Adipocyte (in vitro differentiated cells): ENCODE measurements at regions not wholly inside any gene's neighbourhood (a gene's known extent, or its start where the extent isn't known, plus 50 kb on each side); places are given as distances from the start of the nearest gene placed in this dataset.

ENCODE experiments used
- DNase-seq: peaks from one replicate; pipeline ENCODE4 v3.0.0-alpha.2; 2015; ENCODE audit warnings: low read depth
- H3K27me3 ChIP-seq: replicated peaks from 2 replicates; pipeline ENCODE4 v1.7.0; 2013; ENCODE audit warnings: mild to moderate bottlenecking, low read length, moderate library complexity; ENCODE audit not compliant: control insufficient read depth, insufficient read depth
- H3K36me3 ChIP-seq: 2 replicates; pipeline ENCODE4 v1.7.0; 2013; ENCODE audit warnings: low read length, mild to moderate bottlenecking, moderate library complexity; ENCODE audit not compliant: control insufficient read depth, insufficient read depth, severe bottlenecking
- H3K4me1 ChIP-seq: 2 replicates; pipeline ENCODE4 v1.7.0; 2013; ENCODE audit warnings: mild to moderate bottlenecking, low read length, moderate library complexity; ENCODE audit not compliant: control insufficient read depth, insufficient read depth
- H3K4me3 ChIP-seq: 2 replicates; pipeline ENCODE4 v1.7.0; 2013; ENCODE audit warnings: mild to moderate bottlenecking, low read length, moderate library complexity
- H3K9ac ChIP-seq: 2 replicates; pipeline ENCODE4 v1.7.0; 2013; ENCODE audit warnings: mild to moderate bottlenecking, low read length, moderate library complexity
- H3K9me3 ChIP-seq: 2 replicates; pipeline ENCODE4 v1.7.0; 2013; ENCODE audit warnings: mild to moderate bottlenecking, low read length, moderate library complexity; ENCODE audit not compliant: control insufficient read depth

DNA sequence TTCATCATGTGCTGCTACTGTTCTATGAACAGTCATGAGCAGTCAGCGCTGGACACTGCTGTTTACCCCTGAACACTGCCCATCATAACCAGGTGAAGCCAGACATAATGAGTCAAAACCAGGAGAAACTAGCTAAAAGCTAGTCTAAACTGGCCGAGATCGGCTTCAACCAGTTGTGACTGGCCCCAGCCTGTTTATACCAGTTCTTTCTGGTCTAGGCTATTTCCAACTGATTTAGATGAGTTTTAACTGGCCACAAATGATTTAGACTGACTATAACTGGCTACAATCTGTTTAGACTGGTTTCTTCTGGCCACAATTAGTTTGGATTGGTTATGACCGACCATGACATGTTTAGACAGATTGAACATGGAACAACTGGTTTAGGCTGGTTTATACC is 348.3 kb upstream of the CAMK1G start:
- Histone ChIP-seq H3K9me3 (peaks cover 10% of the 10 kb centered on the region), H3K4me3 (no peak overlapping the region), H3K36me3 (no peaks in the 10 kb centered on the region), H3K27me3 (peaks cover 5% of the 10 kb centered on the region), H3K4me1 (no peaks in the 10 kb centered on the region), H3K9ac (no peak overlapping the region)
- no peak for DNase-seq

- no peaks in the 10 kb centered on the region for H3K9me3 ChIP-seq
- H3K4me1 ChIP-seq, result no peaks in the 10 kb centered on the region
- DNase-seq, result no peak
- no peak overlapping the region for H3K4me3 ChIP-seq
- no peak overlapping the region for H3K9ac ChIP-seq
- H3K27me3 ChIP-seq, result peaks cover 5% of the 10 kb centered on the region
- H3K36me3 ChIP-seq, result no peaks in the 10 kb centered on the region
Observed at GRCh38 chr1:209238356-209238755, 345.2 kb upstream of the CAMK1G start.

DNA sequence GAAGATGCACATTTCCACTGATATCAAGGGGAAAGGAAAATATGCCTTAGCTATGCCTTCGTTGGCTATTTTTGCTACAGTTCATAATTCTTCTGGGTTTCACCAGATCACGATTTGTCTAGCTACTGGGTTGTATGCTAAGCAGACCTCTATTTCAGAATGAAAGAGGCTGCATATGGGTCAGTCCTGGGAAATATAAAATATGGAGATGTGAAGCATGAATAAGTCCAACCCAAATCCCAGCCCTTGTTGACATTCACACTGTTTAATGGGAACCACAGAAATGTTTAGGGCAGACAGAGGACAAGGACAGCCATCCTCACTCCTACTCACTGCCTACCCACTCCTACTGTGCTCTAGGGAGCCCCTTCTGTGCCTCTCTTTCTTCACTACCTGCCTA is 343.2 kb upstream of the CAMK1G start:
- Histone ChIP-seq H3K9me3 (no peaks in the 10 kb centered on the region), H3K9ac (no peak overlapping the region), H3K4me1 (no peaks in the 10 kb centered on the region), H3K36me3 (no peaks in the 10 kb centered on the region), H3K27me3 (peaks cover 6% of the 10 kb centered on the region), H3K4me3 (no peak overlapping the region)
- no peak for DNase-seq

DNA sequence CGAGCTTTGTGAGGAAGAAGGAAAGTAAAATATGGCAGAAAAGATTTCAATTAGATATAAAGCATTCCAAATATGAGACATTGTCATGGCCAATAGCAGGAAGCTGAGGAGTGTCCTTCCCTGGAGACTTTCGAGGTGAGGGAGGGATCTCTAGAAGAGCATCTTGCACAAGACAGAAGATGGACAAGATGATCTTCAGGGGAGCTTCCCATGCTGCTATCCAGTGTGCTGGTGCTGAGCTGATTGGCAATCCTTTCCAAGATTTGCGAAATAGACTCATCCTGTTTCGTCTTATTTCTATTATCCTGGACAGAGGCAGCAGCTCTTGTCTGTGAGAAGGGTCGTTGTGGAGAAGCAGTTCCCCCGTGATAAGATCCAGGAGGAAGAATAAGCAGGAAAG is 342.0 kb upstream of the CAMK1G start:
- Histone ChIP-seq H3K36me3 (no peaks in the 10 kb centered on the region), H3K4me3 (no peak overlapping the region), H3K9me3 (no peaks in the 10 kb centered on the region), H3K9ac (no peak overlapping the region), H3K27me3 (peaks cover 6% of the 10 kb centered on the region), H3K4me1 (no peaks in the 10 kb centered on the region)
- peak; percentile 7 for DNase-seq

- Histone ChIP-seq H3K27me3 (no peaks in the 10 kb centered on the region), H3K9me3 (no peaks in the 10 kb centered on the region), H3K4me1 (no peaks in the 10 kb centered on the region), H3K36me3 (no peaks in the 10 kb centered on the region), H3K4me3 (no peak overlapping the region), H3K9ac (no peak overlapping the region)
- DNase-seq, result peak; percentile 79
Observed at GRCh38 chr1:209248649-209249279, 334.8 kb upstream of the CAMK1G start.

GRCh38 chr1:209249280-209249670 is 334.2 kb upstream of the CAMK1G start:
- no peaks in the 10 kb centered on the region for H3K27me3 ChIP-seq
- H3K9ac ChIP-seq, result no peak overlapping the region
- H3K9me3 ChIP-seq, result no peaks in the 10 kb centered on the region
- no peak overlapping the region for H3K4me3 ChIP-seq
- H3K36me3 ChIP-seq, result no peaks in the 10 kb centered on the region
- DNase-seq, result no peak
- no peaks in the 10 kb centered on the region for H3K4me1 ChIP-seq

- Histone ChIP-seq H3K36me3 (no peaks in the 10 kb centered on the region), H3K4me3 (no peak overlapping the region), H3K9ac (no peak overlapping the region), H3K9me3 (no peaks in the 10 kb centered on the region), H3K27me3 (no peaks in the 10 kb centered on the region), H3K4me1 (no peaks in the 10 kb centered on the region)
- DNase-seq, result no peak
Observed at GRCh38 chr1:209249785-209250440, 333.6 kb upstream of the CAMK1G start.

- no peak for DNase-seq
- Histone ChIP-seq H3K9me3 (no peaks in the 10 kb centered on the region), H3K4me1 (no peaks in the 10 kb centered on the region), H3K4me3 (no peak overlapping the region), H3K36me3 (no peaks in the 10 kb centered on the region), H3K27me3 (no peaks in the 10 kb centered on the region), H3K9ac (no peak overlapping the region)
Observed at GRCh38 chr1:209250861-209251636, 332.5 kb upstream of the CAMK1G start.

DNA sequence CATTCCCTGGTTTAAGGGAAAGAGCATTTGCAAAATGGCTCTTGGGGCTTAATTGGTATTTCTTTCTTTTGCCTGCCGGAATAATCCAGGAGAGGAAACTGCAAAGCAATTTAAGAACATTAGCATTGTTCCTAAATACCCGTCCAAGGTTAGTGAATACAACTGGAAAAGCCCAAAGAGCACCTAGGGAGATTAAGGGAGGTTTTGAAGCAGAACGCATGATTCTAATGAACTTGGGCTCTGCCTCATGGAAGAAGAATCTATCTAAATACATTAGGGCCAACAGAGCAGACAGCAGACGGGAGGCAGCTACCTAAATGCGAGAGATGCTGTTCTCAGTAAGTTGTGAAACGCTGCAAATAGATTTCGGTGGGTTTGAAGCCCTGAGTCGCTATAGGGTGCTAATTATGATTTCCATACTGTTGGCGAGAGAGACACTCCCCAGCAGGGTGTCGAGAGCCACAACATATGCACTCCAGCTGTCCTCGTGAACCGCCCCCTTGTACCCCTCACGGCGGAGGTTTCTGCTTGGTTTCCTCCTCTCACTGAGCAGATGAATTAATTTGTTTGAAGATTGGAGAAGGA is 326.7 kb upstream of the CAMK1G start:
- H3K4me3 ChIP-seq, result no peak overlapping the region
- H3K9me3 ChIP-seq, result peaks cover 23% of the 10 kb centered on the region
- peaks cover 14% of the 10 kb centered on the region for H3K27me3 ChIP-seq
- no peak overlapping the region for H3K9ac ChIP-seq
- no peaks in the 10 kb centered on the region for H3K4me1 ChIP-seq
- no peak for DNase-seq
- no peaks in the 10 kb centered on the region for H3K36me3 ChIP-seq

- no peaks in the 10 kb centered on the region for H3K4me1 ChIP-seq
- no peak for DNase-seq
- H3K9ac ChIP-seq, result no peak overlapping the region
- H3K36me3 ChIP-seq, result no peaks in the 10 kb centered on the region
- peaks cover 23% of the 10 kb centered on the region for H3K9me3 ChIP-seq
- no peak overlapping the region for H3K4me3 ChIP-seq
- H3K27me3 ChIP-seq, result peaks cover 14% of the 10 kb centered on the region
Observed at GRCh38 chr1:209257454-209257853, 326.1 kb upstream of the CAMK1G start.

- Histone ChIP-seq H3K9ac (no peak overlapping the region), H3K9me3 (peaks cover 23% of the 10 kb centered on the region), H3K4me3 (no peak overlapping the region), H3K4me1 (no peaks in the 10 kb centered on the region), H3K27me3 (peaks cover 14% of the 10 kb centered on the region), H3K36me3 (no peaks in the 10 kb centered on the region)
- peak; percentile 10 for DNase-seq
Observed at GRCh38 chr1:209260136-209260535, 323.4 kb upstream of the CAMK1G start.
